ENCODE measurements at regions not wholly inside any gene's neighbourhood (a gene's known extent, or its start where the extent isn't known, plus 50 kb on each side); places are given as distances from the start of the nearest gene placed in this dataset.
A peak's percentile ranks its signal among the peaks of the same experiment; 100 is the strongest.
"Not testable (repeated sequence)": the region's sequence is repeated elsewhere in the genome, so short reads cannot be mapped to it uniquely, and the experiment has no call there.

DNA sequence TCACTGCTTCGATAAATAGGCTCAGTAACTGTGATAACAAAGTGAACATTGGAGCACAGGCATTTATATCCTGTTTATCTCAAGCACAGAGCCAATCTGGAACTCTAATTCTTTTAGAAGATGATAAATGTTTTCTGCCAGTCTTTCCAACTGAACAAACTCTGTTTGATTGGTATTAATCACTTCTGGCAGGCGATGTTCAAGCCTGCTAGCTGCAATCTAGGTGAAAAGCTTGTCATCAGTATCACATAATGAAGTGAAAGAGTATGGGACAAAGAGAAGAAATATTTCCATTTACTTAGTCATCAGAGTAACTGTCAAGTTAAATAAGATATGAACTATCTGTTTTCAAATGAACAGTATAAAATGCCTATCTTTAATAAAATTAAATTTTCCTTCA lies 577.3 kb downstream of the VGLL3 start:
- Histone ChIP-seq H3K27ac (no peak overlapping the region), H3K4me2 (ENCODE audit: unreplicated experiment) (no peak overlapping the region), H3K9me2 (ENCODE audit: insufficient read depth) (no peaks in the 10 kb centered on the region), H3K4me1 (ENCODE audit: insufficient read depth) (no peaks in the 10 kb centered on the region), H3K27me3 (replicated peaks; ENCODE audit: insufficient read depth) (no peaks in the 10 kb centered on the region), H3K36me3 (ENCODE audit: low read depth) (no peaks in the 10 kb centered on the region), H3K4me3 (no peak overlapping the region), H3K9me3 (ENCODE audit: low read depth) (no peaks in the 10 kb centered on the region), H3K9ac (no peak overlapping the region), H3F3A (ENCODE audit: insufficient read depth) (no peaks in the 10 kb centered on the region), H4K20me1 (ENCODE audit: insufficient read depth) (no peaks in the 10 kb centered on the region), H3K79me2 (ENCODE audit: insufficient read depth) (no peaks in the 10 kb centered on the region), H2AFZ (no peak overlapping the region)
- TF ChIP-seq EZH2 (IDR thresholded peaks at IDR 0.05; ENCODE audit: insufficient read depth, poor library complexity, severe bottlenecking), result no peak
- no peak for TF ChIP-seq EZH2phosphoT487 (IDR thresholded peaks at IDR 0.05; ENCODE audit: insufficient read depth, low read depth)
- no peak for DNase-seq
- in situ Hi-C loops (cut with MboI), result no loop called here
- 1 to 2% methylated on average over 2 of the region's 2 CpGs for WGBS, 2 experiments (ENCODE audit: low coverage in 1 of 2, low lambda C conversion rate in 2 of 2, missing lambda C conversion rate in 2 of 2)

- in situ Hi-C loops (cut with MboI), result no loop called here
- no peak overlapping the region for H3K27ac ChIP-seq
- no peak overlapping the region for H2AFZ ChIP-seq
- TF ChIP-seq EZH2phosphoT487 (IDR thresholded peaks at IDR 0.05; ENCODE audit: insufficient read depth, low read depth), result no peak
- TF ChIP-seq EZH2 (IDR thresholded peaks at IDR 0.05; ENCODE audit: insufficient read depth, poor library complexity, severe bottlenecking), result no peak
- no peaks in the 10 kb centered on the region for H3K36me3 ChIP-seq (ENCODE audit: low read depth)
- H3K9me3 ChIP-seq (ENCODE audit: low read depth), result no peaks in the 10 kb centered on the region
- H3K4me2 ChIP-seq (ENCODE audit: unreplicated experiment), result no peak overlapping the region
- no peak overlapping the region for H3K4me3 ChIP-seq
- DNase-seq, result no peak
- H4K20me1 ChIP-seq (ENCODE audit: insufficient read depth), result no peaks in the 10 kb centered on the region
- no peaks in the 10 kb centered on the region for H3K79me2 ChIP-seq (ENCODE audit: insufficient read depth)
- H3K27me3 ChIP-seq (replicated peaks; ENCODE audit: insufficient read depth), result no peaks in the 10 kb centered on the region
- H3K9me2 ChIP-seq (ENCODE audit: insufficient read depth), result no peaks in the 10 kb centered on the region
- H3K9ac ChIP-seq, result no peak overlapping the region
- no peaks in the 10 kb centered on the region for H3K4me1 ChIP-seq (ENCODE audit: insufficient read depth)
- no peaks in the 10 kb centered on the region for H3F3A ChIP-seq (ENCODE audit: insufficient read depth)
- 4 to 6% methylated on average over 2 of the region's 2 CpGs for WGBS, 2 experiments (ENCODE audit: low coverage in 1 of 2, low lambda C conversion rate in 2 of 2, missing lambda C conversion rate in 2 of 2)
Measured at GRCh38 chr3:86410587-86410986, 580.4 kb downstream of the VGLL3 start.

DNA sequence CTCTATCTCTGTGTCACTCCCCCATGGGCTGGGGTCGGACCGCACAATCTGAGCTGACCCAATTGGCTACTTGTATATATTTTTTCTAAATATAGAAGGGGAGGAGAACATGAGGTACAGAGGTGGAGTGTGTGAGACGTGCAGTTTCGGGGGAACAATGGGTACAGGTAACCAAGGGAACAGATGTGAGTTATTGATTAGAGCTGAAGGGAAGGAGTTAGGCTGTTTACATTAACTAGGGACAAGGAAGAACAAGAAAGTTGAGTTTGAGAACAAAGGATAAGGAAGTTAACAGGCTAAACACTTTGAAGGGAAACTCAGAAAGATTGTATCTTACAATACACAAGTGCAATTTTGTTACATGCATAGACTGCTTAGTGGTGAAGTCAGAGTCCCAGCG lies 601.2 kb downstream of the VGLL3 start:
- H3K4me2 ChIP-seq (ENCODE audit: unreplicated experiment); H3F3A ChIP-seq (ENCODE audit: insufficient read depth); in situ Hi-C loops (cut with MboI); H3K79me2 ChIP-seq (ENCODE audit: insufficient read depth); DNase-seq; H3K27ac ChIP-seq; H3K4me1 ChIP-seq (ENCODE audit: insufficient read depth); H3K4me3 ChIP-seq; H2AFZ ChIP-seq; H3K9ac ChIP-seq; H3K27me3 ChIP-seq (replicated peaks; ENCODE audit: insufficient read depth); H3K9me2 ChIP-seq (ENCODE audit: insufficient read depth); H3K9me3 ChIP-seq (ENCODE audit: low read depth); H4K20me1 ChIP-seq (ENCODE audit: insufficient read depth); H3K36me3 ChIP-seq (ENCODE audit: low read depth): not testable (repeated sequence)
- WGBS, 2 experiments (ENCODE audit: low coverage in 1 of 2, low lambda C conversion rate in 2 of 2, missing lambda C conversion rate in 2 of 2), result 29 to 31% methylated on average over 5 of the region's 5 CpGs

- H3K4me3 ChIP-seq, result no peak overlapping the region
- peak overlapping the region; percentile 42 for H3K4me2 ChIP-seq (ENCODE audit: unreplicated experiment)
- 10 to 11% methylated on average over 4 of the region's 4 CpGs for WGBS, 2 experiments (ENCODE audit: low coverage in 1 of 2, low lambda C conversion rate in 2 of 2, missing lambda C conversion rate in 2 of 2)
- no peaks in the 10 kb centered on the region for H3F3A ChIP-seq (ENCODE audit: insufficient read depth)
- H4K20me1 ChIP-seq (ENCODE audit: insufficient read depth), result no peaks in the 10 kb centered on the region
- no peaks in the 10 kb centered on the region for H3K36me3 ChIP-seq (ENCODE audit: low read depth)
- no peak for TF ChIP-seq EZH2 (IDR thresholded peaks at IDR 0.05; ENCODE audit: insufficient read depth, poor library complexity, severe bottlenecking)
- no peak for TF ChIP-seq EZH2phosphoT487 (IDR thresholded peaks at IDR 0.05; ENCODE audit: insufficient read depth, low read depth)
- no peak for DNase-seq
- H2AFZ ChIP-seq, result no peak overlapping the region
- no peaks in the 10 kb centered on the region for H3K9me3 ChIP-seq (ENCODE audit: low read depth)
- H3K27ac ChIP-seq, result no peak overlapping the region
- in situ Hi-C loops (cut with MboI), result no loop called here
- H3K9me2 ChIP-seq (ENCODE audit: insufficient read depth), result no peaks in the 10 kb centered on the region
- H3K79me2 ChIP-seq (ENCODE audit: insufficient read depth), result no peaks in the 10 kb centered on the region
- no peaks in the 10 kb centered on the region for H3K4me1 ChIP-seq (ENCODE audit: insufficient read depth)
- H3K27me3 ChIP-seq (replicated peaks; ENCODE audit: insufficient read depth), result no peaks in the 10 kb centered on the region
- no peak overlapping the region for H3K9ac ChIP-seq
Measured at GRCh38 chr3:86388820-86389219, 602.1 kb downstream of the VGLL3 start.

DNA sequence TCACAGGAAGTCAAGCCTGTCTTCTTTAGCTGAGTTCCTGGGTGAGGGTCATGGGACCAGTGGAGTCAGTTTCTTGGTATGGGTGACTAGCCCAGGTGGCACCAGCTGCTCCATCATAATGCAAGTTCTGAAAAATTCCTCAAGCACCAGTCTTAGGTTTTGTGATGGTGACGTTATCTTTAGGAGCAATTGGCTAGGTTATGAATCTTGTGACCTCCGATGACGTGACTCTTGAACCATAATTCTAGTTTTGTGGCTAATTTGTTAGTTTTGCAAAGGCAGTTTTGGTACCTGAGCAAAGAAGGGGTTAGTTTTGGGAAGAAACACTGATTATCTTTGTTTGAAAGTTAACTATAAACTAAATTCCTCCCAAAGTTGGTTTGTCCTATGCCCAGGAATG lies 608.4 kb downstream of the VGLL3 start:
- 29 to 42% methylated on average over 3 of the region's 3 CpGs for WGBS, 2 experiments (ENCODE audit: low coverage in 1 of 2, low lambda C conversion rate in 2 of 2, missing lambda C conversion rate in 2 of 2)
- Histone ChIP-seq H3K9me3 (ENCODE audit: low read depth) (no peaks in the 10 kb centered on the region), H3K4me2 (ENCODE audit: unreplicated experiment) (no peak overlapping the region), H3F3A (ENCODE audit: insufficient read depth) (no peaks in the 10 kb centered on the region), H3K36me3 (ENCODE audit: low read depth) (no peaks in the 10 kb centered on the region), H3K27ac (no peak overlapping the region), H3K79me2 (ENCODE audit: insufficient read depth) (no peaks in the 10 kb centered on the region), H3K9ac (no peak overlapping the region), H3K9me2 (ENCODE audit: insufficient read depth) (no peaks in the 10 kb centered on the region), H3K27me3 (replicated peaks; ENCODE audit: insufficient read depth) (no peaks in the 10 kb centered on the region), H3K4me1 (ENCODE audit: insufficient read depth) (no peaks in the 10 kb centered on the region), H2AFZ (no peak overlapping the region), H4K20me1 (ENCODE audit: insufficient read depth) (no peaks in the 10 kb centered on the region), H3K4me3 (no peak overlapping the region)
- no peak for TF ChIP-seq EZH2 (IDR thresholded peaks at IDR 0.05; ENCODE audit: insufficient read depth, poor library complexity, severe bottlenecking)
- no peak for TF ChIP-seq EZH2phosphoT487 (IDR thresholded peaks at IDR 0.05; ENCODE audit: insufficient read depth, low read depth)
- no peak for DNase-seq
- in situ Hi-C loops (cut with MboI), result no loop called here

Data from GM23248 (cell line).